NCI-H1694 treated with DMSO at 0.1 percent for 48 hours (cell line): ENCODE measurements at regions not wholly inside any gene's neighbourhood (a gene's known extent, or its start where the extent isn't known, plus 50 kb on each side); places are given as distances from the start of the nearest gene placed in this dataset.
A peak's percentile ranks its signal among the peaks of the same experiment; 100 is the strongest.

Source experiments
- DNase-seq: peaks from one replicate; lab custom pipeline; 2025; lab: John Stamatoyannopoulos, UW

- peak; percentile 42 for DNase-seq
Observed at GRCh38 chr1:207971331-207972219, 60.6 kb upstream of the CD34 start.

GRCh38 chr1:207970329-207971233 lies 59.7 kb upstream of the CD34 start:
- peak; percentile 60 for DNase-seq

GRCh38 chr1:207969528-207969927 lies 58.6 kb upstream of the CD34 start:
- DNase-seq = no peak

- no peak for DNase-seq
Observed at GRCh38 chr1:207968521-207969009, 57.6 kb upstream of the CD34 start.

- no peak for DNase-seq
Observed at GRCh38 chr1:207967703-207968102, 56.8 kb upstream of the CD34 start.

- no peak for DNase-seq
Observed at GRCh38 chr1:207966521-207966920, 55.6 kb upstream of the CD34 start.

GRCh38 chr1:207965392-207966387 lies 54.8 kb upstream of the CD34 start:
- no peak for DNase-seq

- no peak for DNase-seq
Observed at GRCh38 chr1:207964195-207964966, 53.5 kb upstream of the CD34 start.

GRCh38 chr1:207963427-207964194 lies 52.7 kb upstream of the CD34 start:
- peak; percentile 47 for DNase-seq

- DNase-seq = no peak
Observed at GRCh38 chr1:207962716-207963426, 51.9 kb upstream of the CD34 start.
